HG02884 (cell line): ENCODE measurements at regions not wholly inside any gene's neighbourhood (a gene's known extent, or its start where the extent isn't known, plus 50 kb on each side); places are given as distances from the start of the nearest gene placed in this dataset.

ENCODE experiments used
- ATAC-seq: cut with Tn5 transposase; IDR thresholded peaks from one replicate; pipeline ENCODE4 v1.9.1; 2021; ENCODE audit warnings: mild to moderate bottlenecking, moderate library complexity; ENCODE audit not compliant: unreplicated experiment

DNA sequence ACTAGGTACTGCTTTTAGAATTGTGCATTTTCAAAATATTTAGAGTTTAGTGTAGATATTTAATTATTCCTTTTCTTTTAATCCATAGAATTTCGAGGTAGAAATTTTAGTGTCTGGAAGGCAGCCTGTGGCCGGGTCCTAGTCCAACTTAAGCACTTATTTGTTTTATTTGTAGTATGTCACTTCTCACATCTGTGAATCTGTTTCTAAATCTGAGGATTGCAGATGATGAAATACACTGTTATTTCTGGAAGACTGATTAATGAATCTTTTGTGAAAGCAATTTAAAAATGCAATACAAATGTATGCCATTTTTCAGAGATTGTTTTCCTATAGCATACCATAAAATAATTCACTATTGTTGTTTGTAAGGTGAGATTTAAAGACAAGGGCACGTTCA lies 483.9 kb upstream of the TRIB2 start:
- no peak for ATAC-seq

DNA sequence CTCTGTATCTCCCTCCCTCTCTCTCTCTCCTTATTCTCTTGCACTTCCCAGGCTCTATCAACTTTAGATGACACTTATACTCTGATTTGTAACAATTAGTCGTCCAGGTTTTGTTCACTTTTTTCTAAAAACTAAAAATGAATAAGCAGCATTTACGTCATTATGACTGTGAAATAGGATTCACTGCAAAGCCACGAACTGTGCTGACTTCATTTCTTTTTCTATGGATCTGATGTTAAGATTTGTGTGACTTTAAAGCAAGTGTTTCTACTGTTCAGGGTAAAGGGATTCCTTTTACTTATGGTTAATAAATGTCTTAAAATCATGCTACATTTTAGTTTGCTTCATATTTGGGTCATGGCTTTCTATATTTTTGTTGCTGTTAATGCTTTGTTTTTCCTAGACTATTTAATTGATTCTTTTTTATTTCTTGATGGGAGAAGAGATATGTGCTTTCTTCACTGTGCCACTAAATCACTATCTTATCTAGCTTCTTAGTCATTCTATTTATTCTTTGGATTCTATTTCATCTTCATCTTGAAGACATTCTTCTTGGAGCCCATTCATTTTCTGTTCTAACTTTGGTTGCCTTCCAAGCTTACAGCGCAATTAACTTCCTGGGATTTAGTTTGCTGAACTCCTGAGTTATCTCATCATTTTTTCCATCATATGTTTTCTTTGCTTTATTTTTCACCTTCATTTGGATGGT lies 480.4 kb upstream of the TRIB2 start:
- no peak for ATAC-seq

DNA sequence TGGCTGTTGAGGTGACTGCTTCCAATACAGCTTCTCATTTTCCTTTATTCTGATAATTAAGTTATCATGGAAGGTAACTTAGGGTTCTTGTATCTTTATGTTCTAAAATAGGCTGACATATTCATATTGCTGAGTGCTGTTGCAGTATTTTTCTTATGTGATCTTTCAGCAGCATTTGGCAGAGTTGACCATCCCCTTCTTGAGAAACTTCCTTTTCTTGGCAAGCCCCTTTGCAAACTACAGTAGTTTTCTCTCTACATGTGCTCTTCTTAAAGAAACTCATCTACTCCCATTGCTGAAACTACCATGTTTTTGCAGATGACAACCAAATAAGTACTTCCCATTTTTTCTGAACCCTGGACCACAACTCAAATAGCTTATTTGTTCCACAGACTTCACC lies 476.5 kb upstream of the TRIB2 start:
- no peak for ATAC-seq

DNA sequence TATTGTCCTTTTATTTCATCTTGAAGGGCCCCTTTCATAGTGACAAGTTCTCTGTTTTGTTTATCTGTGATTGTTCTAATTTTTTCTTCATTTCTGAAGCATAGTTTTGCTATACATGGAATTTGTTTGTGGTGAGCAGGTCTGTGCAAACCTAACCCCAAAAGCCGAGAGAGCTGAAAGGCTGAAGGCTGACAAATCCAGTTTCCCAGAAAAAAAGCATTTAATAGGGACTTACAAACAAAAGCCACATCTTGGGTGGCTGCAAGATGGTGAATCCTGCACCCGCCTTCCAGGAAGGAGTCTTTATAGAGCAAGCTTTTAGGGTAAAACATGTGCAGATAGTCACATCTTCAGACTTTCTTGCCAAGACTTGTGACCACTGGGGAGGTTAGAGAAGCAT lies 473.4 kb upstream of the TRIB2 start:
- ATAC-seq: no peak

DNA sequence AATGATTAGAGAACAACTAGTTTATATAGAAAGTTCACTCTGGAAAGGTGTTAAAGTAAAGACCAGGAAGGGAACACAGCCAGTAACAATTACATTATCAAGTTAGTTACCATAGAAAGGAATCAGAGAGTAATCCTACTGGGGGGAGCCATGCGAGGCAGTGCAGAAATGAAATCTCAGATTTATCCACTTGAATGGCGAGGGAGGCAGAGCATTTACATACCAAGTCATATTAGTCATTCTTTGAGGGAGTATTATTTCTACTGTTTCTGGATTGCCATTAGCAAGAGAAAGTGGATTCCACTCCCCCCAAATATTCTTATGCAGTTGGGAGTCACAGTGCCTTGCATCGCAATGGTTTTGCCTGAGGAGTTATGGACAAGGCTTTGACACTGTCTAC lies 472.7 kb upstream of the TRIB2 start:
- ATAC-seq: no peak

DNA sequence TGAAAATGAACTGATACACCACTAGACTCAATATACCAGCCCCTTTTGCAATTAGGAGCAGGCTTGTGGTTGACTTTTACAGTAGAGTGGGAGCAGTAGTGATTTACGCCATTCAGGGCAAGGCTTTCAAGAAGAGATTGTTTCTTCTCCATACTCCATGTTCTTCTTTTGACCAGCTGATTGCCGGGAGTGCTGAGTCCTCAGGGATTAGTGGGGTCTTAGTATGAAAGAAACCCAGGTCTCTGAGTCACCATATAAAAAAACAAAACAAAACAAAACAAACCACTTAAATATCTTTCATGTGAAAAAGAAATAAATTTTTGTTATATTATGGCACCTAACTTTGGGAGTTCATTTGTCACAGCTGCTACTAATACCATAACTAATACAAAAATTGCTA lies 465.6 kb upstream of the TRIB2 start:
- no peak for ATAC-seq

DNA sequence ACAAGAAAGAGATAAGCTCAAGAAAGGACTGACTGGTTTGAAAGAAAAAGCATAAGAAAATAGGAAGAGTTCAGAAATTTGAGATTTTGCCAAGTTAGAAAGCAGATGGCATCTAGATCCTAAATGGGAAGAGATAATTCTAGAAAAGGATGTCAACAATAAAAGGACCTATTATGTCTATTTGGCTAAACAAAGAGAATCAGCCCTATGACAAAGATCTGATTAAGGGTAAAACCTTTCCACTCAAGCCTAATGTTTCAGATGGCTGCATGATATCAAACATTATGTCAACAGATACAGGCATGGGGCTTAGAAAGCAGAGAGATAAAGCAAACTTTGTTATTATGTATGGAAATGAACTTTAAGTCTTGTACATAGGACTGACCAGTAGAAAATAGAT lies 465.0 kb upstream of the TRIB2 start:
- no peak for ATAC-seq

DNA sequence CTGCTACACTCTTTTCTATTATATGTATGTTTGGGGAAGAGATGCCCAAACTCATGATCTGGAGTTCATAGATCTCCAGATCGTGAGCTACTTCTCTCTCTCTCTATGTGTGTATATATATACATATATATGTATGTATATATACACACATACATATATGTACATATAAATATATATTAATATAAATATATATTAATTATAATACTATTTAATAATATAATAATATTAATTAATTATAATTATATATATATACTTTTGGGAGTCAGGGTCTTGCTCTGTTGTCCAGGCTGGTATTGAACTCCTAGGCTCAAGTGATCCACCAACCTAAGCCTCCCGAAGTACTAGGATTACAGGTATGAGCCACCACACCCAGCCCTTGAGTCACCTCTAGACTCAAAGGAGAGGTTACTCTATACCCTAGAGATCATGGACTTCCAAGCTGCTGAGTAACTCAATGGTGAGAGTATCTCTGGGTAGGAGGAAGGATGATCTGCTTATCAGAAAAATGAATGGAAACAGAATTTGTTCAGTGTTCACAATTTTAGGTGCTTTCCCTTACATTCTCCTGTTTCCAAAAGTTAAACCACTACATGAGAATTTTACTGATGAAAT lies 463.5 kb upstream of the TRIB2 start:
- ATAC-seq: no peak

DNA sequence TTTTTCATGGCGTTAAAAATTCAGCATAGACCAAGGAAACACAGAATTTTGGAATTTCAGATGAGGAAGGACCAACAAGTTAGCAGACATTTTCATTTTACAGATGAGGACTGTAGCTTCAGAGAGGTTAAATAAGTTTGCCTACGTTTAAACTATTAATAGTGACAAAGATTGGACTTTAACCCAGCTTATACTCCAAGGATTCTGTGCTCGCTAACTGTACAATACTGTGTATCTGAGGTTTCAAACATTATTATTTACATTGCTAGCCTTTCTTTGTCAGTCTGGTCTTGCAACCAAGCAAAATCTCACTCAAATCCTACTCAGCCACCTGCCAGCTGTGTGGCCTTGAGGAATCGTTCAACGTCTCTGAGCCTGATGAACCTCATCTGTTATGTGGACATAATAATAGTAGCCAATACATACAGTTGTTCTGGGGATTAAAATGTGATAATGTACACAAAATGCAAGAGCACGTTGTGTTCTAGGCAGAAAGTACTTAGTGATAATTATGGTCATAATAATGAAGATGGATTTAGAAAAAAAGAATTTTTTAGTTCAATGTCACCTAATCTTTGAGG lies 462.4 kb upstream of the TRIB2 start:
- no peak for ATAC-seq

DNA sequence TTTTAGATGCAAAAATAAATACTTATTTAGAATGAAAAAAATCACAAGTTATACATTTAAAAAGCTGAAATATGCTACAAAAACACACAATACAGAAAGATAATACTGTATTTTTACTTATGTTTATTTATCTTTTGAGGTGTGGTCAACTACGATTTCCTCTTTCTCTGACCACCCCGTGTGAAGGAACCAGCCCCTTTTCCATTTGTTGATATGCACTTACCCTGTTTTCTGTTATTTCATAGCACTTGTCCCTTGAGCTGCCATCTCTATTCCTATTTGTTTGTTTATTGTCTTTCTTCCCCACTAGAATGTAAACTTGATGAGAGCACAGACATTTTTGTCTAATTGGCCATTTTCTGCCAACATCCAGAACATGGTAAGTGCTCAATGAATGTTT lies 460.5 kb upstream of the TRIB2 start:
- no peak for ATAC-seq

DNA sequence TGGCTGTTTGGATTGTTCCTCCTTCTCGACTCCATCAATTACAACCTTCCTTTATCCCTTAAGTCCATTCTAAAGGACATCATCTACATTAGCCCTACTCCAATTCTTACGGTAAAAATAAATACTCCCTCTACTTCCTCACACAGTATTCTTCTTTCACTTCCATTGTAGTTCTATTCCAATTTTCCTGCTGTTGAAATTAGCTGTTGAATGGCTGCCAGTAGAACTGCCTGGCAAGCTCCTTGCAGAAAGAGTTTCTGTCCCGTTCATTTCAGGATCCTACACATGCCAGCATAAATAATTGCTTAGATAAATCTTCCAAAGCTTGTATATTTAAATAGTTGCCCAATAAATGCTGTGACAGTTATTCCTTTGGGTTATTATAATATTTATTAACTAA lies 459.3 kb upstream of the TRIB2 start:
- ATAC-seq: no peak

DNA sequence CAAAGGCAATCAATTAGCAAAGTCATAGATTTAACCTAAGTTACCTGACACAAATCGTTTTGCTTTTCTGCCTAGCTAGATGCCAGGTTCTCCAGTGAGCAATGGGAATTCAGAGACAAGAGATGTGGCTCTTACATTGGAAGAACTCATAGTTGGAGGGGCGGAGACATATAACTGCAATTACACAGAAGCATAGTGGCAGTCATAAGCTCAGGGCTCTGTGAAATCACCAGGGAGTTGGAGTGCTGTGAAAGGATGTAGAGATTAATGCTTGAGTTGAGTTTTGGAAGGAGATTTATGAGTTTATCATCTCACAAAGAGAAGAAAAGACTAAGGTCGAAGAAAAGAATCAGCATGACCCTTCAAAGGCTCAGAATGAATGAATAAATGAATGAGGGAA lies 457.2 kb upstream of the TRIB2 start:
- ATAC-seq: no peak

DNA sequence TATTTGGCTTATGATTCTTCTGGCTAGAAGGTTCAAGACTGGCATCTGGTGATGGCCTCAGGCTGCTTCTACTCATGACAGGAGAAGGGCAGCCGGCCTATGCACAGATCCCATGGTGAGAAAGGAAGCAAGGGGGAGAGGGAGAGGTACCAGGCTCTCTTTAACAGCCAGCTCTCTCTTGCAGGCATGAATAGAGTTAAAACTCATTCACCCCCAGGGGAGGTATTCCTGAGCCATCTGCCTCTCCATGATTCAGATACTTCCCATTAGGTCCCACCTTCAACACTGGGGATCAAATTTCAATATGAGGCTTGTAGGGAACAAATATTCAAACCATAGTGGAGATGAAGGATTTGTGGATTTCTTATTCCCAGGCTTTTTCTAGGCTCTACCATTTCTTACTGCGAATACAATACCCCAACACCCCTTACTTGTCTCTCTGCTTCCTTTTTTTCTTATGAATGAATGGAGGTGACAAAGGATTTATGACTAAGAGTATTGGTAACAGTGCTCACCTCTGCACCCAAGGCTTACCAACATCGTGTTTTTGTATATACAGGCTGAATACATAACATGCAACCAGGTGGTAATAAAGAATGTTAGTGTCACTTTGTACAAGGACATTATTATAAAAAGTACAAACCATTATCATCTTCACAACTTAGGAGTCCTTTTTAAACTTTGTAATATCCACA lies 454.6 kb upstream of the TRIB2 start:
- no peak for ATAC-seq

DNA sequence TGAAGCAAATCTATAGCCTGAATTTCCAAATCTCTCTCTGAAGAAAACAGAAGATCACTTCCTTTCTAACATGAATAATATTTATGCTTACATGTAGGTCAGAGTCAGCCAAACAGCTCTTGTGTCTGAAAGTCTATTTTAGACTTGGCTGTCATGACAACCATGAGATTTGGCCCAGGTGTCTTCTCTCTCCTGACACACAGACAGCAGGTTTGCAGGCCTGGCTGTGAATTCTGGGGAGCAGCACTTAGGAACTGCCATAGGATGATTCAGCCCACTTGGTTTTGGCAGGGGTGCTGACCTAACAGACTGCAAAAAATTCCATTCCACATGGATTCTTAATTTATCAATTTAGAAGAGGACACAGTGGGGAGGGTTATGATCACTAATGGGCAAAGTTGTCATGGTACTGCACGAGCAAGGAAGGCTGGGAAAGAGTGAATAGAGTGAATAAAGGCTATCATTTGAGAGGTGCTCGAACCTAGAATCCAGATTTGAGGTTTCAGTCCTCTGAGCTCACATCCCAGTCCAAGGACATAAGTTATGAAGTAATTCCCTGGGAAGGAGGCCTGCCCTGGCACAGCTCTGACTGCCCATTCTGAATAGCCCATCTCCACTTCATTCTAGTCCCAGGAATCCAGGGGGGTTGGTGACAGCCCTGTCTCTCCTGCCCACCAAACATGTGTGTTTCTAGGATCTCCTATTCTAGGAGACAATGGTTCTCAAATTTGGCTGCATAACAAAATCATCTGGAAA lies 453.9 kb upstream of the TRIB2 start:
- ATAC-seq: no peak

DNA sequence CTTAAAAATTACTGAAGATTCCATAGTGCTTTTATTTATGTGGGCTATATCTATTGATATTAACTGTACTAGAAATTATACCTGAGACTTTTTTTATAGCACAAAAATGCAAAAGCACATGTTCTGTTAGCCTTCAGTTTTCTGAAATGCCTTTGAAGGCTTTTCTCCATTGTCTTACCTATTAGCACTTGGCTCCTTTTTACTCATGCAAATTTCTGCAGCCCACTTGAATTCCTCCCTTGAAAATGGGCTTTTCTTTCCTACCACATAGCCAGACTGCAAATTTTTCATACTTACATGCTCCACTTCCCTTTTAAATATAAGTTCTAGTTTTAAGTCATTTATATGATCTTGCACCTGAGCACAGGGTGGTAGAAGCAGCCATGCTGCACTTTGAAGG lies 453.0 kb upstream of the TRIB2 start:
- no peak for ATAC-seq

DNA sequence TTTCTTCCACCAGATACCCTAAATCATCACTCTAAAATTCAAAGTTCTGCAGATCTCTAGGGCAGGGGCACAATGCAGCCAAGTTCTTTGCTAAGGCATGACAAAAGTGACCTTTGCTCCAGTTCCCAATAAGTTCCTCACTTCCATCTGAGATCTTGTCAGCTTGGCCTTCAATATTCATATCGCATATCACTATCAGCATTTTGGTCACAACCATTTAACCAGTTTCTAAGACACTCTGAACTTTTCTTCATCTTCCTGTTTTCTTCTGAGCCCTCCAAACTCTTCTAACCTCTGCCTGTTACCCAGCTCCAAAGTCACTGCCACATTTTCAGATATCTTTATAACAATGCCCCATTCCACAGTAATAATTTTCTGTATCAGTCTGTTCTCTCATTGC lies 452.6 kb upstream of the TRIB2 start:
- no peak for ATAC-seq

DNA sequence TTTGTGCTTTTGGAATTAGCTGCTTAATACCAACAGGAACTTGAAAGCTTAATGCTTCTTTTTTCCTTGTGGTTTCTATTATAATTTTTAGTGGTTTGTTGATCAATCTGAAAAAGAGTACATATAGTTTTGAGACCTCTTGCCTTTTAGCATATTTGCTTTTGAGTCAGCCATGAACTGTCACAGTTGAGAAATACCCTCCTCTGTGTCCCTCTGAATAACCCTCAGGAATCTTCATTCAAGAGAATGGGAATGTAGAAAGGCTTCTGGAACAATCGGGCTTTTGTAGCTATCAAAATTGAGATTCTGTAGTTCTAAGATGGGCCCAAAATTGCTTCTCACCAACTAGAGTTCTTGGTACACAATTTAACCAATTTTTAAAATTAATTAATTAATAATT lies 451.1 kb upstream of the TRIB2 start:
- no peak for ATAC-seq

DNA sequence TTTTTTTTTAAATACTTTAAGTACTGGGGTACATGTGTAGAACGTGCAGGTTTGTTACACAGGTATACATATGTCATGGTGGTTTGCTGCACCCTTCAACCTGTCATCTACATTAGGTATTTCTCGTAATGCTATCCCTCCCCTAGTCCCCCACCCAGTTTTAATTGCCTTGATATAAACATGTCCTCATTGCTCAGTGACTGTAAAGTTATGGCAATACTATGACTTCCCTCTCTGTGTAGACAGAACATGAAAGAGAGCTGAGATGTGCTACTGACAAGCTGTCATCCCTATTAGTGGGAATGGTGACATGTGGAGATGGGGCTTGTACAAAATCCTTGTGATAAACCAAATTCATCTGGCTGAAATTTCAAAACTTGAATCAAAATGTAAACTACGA lies 449.7 kb upstream of the TRIB2 start:
- ATAC-seq: no peak

DNA sequence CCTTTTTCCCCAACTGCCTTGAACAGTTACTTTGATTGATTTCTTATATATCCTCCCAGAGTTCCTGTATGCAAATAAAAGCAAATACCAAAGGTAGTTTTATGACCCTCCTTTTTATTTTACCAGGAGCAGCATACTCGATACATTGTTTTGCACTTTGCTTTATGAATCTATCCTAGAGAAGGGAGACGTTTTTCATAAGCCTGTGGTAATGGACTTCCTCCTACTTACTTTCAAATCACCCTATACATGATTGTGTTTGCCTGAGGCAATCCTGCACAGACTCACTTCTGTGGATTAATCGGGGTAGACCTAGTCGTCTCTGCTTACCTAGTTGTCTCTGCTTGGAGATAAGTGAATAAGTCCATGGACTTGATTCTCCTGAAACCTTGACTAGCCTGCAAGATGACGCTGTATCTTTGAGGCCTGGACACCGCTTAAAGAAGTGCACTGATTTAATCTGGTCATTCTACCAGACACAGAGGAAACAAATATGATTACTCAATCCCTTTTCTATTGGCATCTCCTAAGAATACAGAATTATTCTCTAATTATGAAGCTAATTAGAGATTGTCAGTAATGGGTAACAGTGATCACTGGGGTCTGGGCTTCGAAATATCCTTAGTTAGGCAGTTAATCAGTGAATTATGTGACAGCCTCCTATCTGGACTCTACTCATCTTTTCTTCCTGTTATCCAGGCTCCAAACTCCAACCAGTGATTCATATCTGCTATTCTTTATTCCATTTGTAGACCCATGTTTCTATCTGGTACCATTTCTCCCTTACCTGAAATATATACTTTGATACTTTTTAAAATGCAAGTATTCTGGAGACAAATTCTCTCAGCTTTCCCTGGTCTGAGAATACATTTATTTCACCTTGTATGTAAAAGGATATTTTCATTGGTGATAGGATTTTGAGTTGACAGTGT lies 447.4 kb upstream of the TRIB2 start:
- no peak for ATAC-seq

DNA sequence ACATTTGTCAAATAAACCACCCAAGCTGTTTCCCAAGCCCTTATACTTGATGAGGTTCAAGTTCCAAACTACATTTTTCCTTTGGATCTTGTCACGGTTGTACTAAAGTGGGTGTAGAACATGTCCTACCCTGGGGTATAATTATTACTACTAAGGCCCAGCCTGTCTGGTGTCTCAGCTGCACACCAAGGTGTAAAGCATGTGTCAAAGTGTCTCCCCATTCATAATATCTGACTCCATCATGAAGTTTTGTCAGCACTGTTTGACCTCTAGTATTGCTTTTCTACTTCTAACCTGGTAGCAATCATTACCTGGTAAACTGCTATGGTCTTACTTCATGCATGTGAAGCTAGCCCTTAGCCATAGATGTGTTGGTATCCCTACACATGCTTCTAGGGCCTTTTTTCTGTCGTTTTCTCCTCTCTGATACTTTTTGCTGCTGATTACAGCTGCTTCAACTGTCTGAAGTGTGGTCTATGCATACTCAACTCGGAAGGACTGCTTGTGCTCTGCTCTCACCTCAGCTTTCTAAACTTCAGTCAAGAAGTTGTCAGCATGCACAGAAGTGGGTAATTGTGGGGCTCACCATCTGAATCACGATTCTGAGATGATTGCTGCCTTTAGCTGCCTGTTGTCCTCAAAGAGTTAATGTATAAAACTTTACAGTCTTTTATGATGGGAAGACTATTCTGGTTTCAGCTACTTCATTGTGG lies 445.7 kb upstream of the TRIB2 start:
- ATAC-seq: peak; percentile 76
